ENCODE measurements at regions not wholly inside any gene's neighbourhood (a gene's known extent, or its start where the extent isn't known, plus 50 kb on each side); places are given as distances from the start of the nearest gene placed in this dataset.

DNA sequence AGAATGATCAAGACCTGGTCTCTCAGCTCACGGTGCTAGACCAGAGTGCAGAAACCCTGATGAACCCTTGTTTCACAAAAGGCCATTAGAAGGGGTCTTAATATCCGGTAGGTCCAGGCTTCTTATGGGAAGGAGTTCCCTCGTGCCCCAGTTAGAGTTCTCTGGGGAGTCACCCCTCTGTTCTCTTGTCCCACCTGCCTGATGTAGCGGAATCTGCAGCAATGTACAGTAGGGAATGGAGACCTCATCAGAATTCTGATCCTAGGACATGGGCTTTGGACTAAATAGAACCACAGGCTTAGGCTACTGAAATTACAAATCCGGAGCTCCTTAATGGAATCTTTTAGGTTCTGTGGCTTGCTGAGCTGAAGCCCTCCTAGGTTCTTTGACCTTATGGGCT lies 243.6 kb upstream of the IRX2 start:
- intact Hi-C loops (cut with micrococcal nuclease): no loop called here
- Mint-ChIP-seq H3K36me3 (ENCODE audit: low read depth) (no peaks in the 10 kb centered on the region), H3K27me3 (no peaks in the 10 kb centered on the region), H3K4me3 (no peak overlapping the region), H3K4me1 (ENCODE audit: low read depth) (no peaks in the 10 kb centered on the region), H3K9me3 (no peaks in the 10 kb centered on the region), H3K27ac (no peak overlapping the region)

DNA sequence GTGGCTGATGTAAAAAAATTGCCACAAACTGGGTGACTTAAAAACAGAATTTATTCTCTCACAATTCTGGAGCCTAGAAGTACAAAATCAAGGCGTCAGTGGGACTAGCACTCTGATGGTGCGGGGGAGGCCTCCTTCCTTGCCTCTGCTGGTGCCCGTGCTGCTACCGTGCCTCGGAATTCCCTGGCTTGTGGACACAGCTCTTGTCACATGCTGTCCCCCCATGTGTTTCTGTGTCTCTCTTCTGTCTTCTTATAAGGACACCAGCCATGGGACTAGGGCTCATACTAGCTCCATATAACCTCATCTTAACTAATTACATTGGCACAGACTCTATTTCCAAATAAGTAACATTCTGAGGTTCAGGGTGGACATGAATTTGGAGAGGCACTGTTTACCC lies 242.3 kb upstream of the IRX2 start:
- Mint-ChIP-seq H3K4me3 (no peak overlapping the region), H3K36me3 (ENCODE audit: low read depth) (no peaks in the 10 kb centered on the region), H3K27ac (no peak overlapping the region), H3K9me3 (no peaks in the 10 kb centered on the region), H3K4me1 (ENCODE audit: low read depth) (no peaks in the 10 kb centered on the region), H3K27me3 (no peaks in the 10 kb centered on the region)
- intact Hi-C loops (cut with micrococcal nuclease): no loop called here

DNA sequence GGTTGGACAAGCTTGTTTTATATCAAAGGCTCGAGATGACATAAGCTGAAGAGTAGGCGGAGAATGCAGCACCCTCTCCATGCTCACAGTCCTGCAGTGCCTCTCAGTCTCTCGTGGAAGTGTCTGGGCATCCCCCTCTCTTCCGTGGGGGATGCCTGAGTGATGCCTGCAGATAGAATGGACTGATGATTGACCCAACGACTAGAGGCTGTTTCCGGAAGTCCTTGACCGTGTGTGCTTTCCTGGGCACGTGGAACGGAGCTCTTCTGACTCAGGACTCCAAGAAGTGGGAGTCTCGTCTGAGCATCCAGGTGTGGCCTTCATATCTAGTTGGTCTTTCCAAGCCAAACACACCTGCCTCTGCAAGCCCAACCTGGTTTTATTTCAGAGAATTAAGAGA lies 241.8 kb upstream of the IRX2 start:
- H3K27ac Mint-ChIP-seq: no peak overlapping the region
- H3K36me3 Mint-ChIP-seq (ENCODE audit: low read depth): no peaks in the 10 kb centered on the region
- H3K27me3 Mint-ChIP-seq: no peaks in the 10 kb centered on the region
- H3K9me3 Mint-ChIP-seq: no peaks in the 10 kb centered on the region
- intact Hi-C loops (cut with micrococcal nuclease): no loop called here
- no peak overlapping the region for H3K4me3 Mint-ChIP-seq
- no peaks in the 10 kb centered on the region for H3K4me1 Mint-ChIP-seq (ENCODE audit: low read depth)

DNA sequence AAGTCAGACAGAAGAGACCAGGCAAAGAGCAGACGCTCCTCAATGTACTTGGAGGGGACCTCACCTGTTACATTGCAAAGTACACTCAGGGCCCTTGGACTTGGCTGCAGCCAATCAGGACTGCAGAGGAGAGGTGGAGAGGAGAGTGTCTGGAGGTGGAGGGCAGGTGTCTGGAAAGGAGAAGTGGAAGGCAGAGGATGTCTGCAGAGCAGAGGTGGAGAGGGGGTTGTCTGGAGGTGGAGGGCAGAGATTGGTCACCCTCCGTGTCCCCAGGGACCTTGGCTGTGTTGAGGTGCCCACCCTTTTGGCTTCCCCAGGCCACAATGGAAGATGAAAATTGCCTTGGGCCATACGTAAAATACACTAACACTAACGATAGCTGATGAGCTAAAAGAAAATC lies 241.3 kb upstream of the IRX2 start:
- no peaks in the 10 kb centered on the region for H3K9me3 Mint-ChIP-seq
- no peaks in the 10 kb centered on the region for H3K36me3 Mint-ChIP-seq (ENCODE audit: low read depth)
- no peak overlapping the region for H3K4me3 Mint-ChIP-seq
- H3K27me3 Mint-ChIP-seq: no peaks in the 10 kb centered on the region
- intact Hi-C loops (cut with micrococcal nuclease): no loop called here
- H3K4me1 Mint-ChIP-seq (ENCODE audit: low read depth): no peaks in the 10 kb centered on the region
- no peak overlapping the region for H3K27ac Mint-ChIP-seq

DNA sequence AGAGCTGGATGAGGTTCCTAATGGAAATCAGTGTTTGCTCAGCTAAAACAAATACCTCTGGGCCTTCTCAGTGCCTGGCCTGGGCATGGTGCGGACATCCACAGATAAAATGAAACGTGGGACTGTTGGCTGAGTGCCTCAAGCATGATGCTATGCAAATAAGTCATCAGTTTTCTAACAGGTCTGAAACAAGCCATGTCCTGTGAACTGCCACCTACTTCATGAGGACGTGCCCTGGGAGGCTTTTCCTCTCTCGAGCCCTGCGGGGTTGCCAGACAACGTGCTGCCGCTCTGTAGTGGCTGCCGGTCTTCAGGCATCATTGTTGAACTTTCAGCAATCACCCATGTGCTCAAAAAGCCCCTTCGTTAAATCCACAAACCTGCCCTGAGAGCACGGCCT lies 240.4 kb upstream of the IRX2 start:
- Mint-ChIP-seq H3K36me3 (ENCODE audit: low read depth) (no peaks in the 10 kb centered on the region), H3K27ac (no peak overlapping the region), H3K4me1 (ENCODE audit: low read depth) (no peaks in the 10 kb centered on the region), H3K27me3 (no peaks in the 10 kb centered on the region), H3K4me3 (no peak overlapping the region), H3K9me3 (no peaks in the 10 kb centered on the region)
- intact Hi-C loops (cut with micrococcal nuclease): no loop called here

DNA sequence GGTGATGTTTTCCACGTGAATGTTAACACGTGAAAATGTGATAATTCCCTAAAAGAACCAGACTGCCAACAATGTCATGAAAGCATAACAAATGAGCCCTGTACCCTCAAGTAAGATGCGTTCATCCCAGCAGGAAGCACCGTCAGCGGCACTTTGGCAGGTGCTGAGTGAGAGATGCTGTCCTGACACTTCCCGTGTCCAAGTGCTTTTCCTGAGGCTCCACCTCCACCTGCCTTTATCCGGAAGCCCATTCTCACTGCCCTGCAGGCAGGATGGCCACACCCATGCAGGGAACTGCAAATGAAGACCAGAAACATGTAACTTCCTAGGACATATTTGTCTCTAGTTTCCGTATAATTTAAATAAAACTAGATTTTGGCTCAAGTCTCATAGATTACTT lies 238.0 kb upstream of the IRX2 start:
- H3K27me3 Mint-ChIP-seq: no peaks in the 10 kb centered on the region
- no peaks in the 10 kb centered on the region for H3K4me1 Mint-ChIP-seq (ENCODE audit: low read depth)
- peaks cover 16% of the 10 kb centered on the region for H3K9me3 Mint-ChIP-seq
- intact Hi-C loops (cut with micrococcal nuclease): no loop called here
- H3K36me3 Mint-ChIP-seq (ENCODE audit: low read depth): no peaks in the 10 kb centered on the region
- H3K27ac Mint-ChIP-seq: no peak overlapping the region
- H3K4me3 Mint-ChIP-seq: no peak overlapping the region

DNA sequence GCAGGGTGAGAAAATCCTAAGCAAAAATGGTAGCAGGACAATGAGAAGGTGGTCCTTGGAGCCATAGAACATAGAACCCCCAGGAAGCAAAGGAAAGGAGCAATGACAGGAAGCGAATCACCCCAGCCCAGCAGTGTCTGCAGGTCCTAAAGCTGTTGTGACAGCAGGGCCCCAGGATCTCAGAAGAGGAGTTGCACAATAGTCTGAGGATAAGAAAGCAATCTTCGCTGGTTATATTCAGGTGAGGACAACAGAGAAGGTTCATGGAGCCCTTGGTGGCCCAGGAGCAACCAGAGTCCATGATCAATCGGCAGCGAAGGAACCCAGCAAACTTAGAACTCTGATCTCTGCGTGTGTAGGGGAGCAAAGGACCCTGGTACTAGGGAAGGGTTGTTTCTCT lies 234.8 kb upstream of the IRX2 start:
- intact Hi-C loops (cut with micrococcal nuclease): no loop called here
- Mint-ChIP-seq H3K27me3 (no peaks in the 10 kb centered on the region), H3K9me3 (peaks cover 41% of the 10 kb centered on the region), H3K36me3 (ENCODE audit: low read depth) (no peaks in the 10 kb centered on the region), H3K4me3 (no peak overlapping the region), H3K4me1 (ENCODE audit: low read depth) (no peaks in the 10 kb centered on the region), H3K27ac (no peak overlapping the region)

DNA sequence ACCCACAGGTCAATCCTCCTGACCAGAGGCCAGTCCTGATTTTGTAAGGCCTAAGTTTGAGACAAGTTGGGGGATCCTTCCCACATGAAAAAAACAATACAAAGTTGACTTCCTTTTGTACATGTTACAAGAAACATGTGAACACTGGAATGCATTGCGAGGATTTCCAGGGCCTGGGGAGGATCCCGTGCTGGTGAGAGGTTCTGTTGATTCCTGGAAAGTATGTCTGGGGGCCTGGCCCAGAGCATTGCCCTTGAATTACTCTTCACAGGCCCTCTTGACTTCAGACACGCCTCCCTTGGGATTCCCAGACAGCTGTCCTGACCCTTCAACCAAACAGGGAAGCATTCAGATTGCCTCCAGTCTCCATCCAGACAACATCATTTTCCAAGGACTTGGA lies 234.2 kb upstream of the IRX2 start:
- no peaks in the 10 kb centered on the region for H3K36me3 Mint-ChIP-seq (ENCODE audit: low read depth)
- no peak overlapping the region for H3K27ac Mint-ChIP-seq
- intact Hi-C loops (cut with micrococcal nuclease): no loop called here
- H3K27me3 Mint-ChIP-seq: no peaks in the 10 kb centered on the region
- H3K9me3 Mint-ChIP-seq: peaks cover 44% of the 10 kb centered on the region
- H3K4me3 Mint-ChIP-seq: no peak overlapping the region
- H3K4me1 Mint-ChIP-seq (ENCODE audit: low read depth): no peaks in the 10 kb centered on the region

DNA sequence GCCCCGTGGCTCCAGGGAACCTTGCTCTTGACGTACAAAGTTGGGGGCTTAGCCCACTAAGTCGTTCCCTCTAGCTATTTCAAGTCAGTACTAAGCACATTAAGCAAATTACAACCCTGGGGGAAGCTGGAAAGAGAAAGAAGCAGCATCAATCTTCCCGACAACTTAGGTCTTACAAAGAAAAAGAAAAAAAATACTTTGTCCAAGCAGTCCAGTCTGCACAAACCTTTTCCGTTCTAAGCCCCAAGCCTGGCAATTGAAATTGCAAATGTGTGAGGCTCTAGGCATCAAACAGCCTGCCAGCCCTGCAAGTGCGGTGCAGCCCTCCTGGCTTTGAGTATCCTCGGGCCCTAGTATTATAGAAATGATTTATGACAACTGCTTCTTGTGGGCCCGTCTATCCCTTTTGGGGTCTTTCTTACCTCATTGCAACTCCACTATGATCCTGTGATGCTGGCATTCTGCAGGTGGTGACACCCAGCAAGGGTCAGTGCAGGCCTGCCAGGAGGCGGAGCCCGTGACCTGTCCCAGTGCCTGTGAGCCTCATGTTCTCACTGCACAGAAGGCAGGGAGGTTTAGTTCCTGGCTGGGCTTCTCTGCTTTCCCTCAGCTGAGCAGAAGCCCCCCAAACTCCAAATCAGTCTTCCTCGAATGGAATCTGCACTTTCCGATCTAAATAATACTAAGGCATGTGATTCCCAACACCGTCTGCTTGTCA lies 232.3 kb upstream of the IRX2 start:
- no peaks in the 10 kb centered on the region for H3K4me1 Mint-ChIP-seq (ENCODE audit: low read depth)
- no peak overlapping the region for H3K4me3 Mint-ChIP-seq
- no peaks in the 10 kb centered on the region for H3K27me3 Mint-ChIP-seq

DNA sequence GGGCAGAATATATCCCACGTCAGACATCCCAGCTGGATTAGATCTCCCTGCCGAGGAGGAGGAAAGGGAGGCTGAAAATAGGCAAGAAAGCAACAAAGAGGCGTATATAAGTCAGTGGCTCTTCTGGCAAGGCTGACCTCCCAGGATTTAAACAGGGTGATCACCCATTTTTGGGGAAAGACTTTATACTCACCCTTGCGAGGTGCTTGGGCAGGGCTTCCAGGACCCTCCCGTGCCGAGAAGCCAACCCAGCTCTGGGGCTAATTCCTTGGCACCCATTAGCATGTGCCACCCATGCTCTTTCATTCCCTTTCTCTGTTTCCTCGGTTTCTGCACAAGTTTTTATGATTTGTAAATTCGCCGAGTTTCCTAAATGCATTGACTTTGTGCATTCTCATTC lies 230.2 kb upstream of the IRX2 start:
- no peak overlapping the region for H3K27ac Mint-ChIP-seq

More for the DNA sequence above, 232.3 kb upstream of the IRX2 start:
- H3K36me3 Mint-ChIP-seq (ENCODE audit: low read depth): no peaks in the 10 kb centered on the region
- peaks cover 45% of the 10 kb centered on the region for H3K9me3 Mint-ChIP-seq
- intact Hi-C loops (cut with micrococcal nuclease): no loop called here
- H3K27ac Mint-ChIP-seq: no peak overlapping the region

DNA sequence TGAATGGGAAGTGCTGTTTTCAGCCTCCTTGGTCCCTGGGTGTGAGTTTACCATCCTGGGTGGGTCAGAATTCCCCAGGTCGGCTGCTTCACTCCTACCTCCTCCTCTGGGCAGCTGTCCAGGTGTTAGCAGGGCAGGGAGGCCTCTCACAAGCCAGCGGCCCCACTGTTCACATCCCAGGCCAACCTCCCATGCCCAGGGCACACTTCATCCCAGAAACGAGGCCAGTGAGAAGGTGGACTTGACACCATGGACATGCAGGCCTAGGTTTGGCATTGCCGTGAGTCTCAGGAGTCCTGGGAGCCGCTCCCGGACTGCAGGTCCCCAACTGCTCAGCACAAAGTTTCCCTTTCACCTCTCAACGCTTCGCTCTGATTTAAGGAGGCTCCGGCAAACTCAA lies 229.6 kb upstream of the IRX2 start:
- Mint-ChIP-seq H3K9me3 (peaks cover 61% of the 10 kb centered on the region), H3K4me3 (no peak overlapping the region), H3K36me3 (ENCODE audit: low read depth) (no peaks in the 10 kb centered on the region), H3K4me1 (ENCODE audit: low read depth) (no peaks in the 10 kb centered on the region), H3K27ac (no peak overlapping the region), H3K27me3 (no peaks in the 10 kb centered on the region)
- intact Hi-C loops (cut with micrococcal nuclease): no loop called here

More for the DNA sequence above, 230.2 kb upstream of the IRX2 start:
- no peaks in the 10 kb centered on the region for H3K36me3 Mint-ChIP-seq (ENCODE audit: low read depth)
- H3K27me3 Mint-ChIP-seq: no peaks in the 10 kb centered on the region
- no peak overlapping the region for H3K4me3 Mint-ChIP-seq
- H3K4me1 Mint-ChIP-seq (ENCODE audit: low read depth): no peaks in the 10 kb centered on the region
- peaks cover 61% of the 10 kb centered on the region for H3K9me3 Mint-ChIP-seq
- intact Hi-C loops (cut with micrococcal nuclease): no loop called here

DNA sequence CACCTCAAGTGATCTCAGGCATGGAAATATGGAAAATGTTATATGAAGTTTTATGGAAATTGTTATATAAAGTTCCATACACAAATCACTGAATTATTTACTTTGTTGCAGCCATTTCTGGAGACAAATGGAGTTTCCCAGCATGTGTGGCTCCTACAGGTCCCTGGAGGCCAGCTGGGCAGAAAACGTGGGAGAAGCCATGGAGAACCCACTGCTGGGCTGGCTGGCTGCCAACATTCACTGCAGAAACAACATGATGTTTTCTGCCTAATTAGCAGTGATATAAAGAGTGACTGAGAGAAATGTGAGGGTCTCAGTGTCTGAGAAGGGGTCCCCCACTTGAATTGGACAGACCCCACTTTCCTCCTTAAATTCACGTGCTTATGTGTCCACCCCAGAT lies 208.8 kb upstream of the IRX2 start:
- Mint-ChIP-seq H3K4me3 (no peak overlapping the region), H3K27ac (no peak overlapping the region), H3K27me3 (no peaks in the 10 kb centered on the region), H3K4me1 (ENCODE audit: low read depth) (no peaks in the 10 kb centered on the region), H3K36me3 (ENCODE audit: low read depth) (no peaks in the 10 kb centered on the region), H3K9me3 (peaks cover 74% of the 10 kb centered on the region)
- intact Hi-C loops (cut with micrococcal nuclease): no loop called here

DNA sequence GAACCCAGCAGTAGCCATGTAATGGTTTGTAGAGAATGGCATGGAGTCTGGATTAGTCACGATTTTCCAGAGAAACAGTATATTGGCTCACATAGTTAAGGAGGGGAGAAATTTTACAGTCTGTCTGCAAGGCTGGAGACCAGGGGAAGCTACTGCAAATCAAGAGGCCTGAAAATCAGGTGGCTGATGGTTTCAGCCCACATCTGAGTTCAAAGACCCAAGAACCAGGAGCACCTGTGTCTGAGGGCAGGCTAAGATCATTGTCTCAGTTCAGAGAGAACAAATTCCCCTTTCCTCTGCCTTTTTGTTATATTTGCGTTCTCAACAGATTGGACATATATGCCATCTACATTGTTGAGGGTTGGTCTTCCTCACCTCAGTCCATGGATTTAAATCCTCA lies 207.5 kb upstream of the IRX2 start:
- H3K4me3 Mint-ChIP-seq: no peak overlapping the region
- no peak overlapping the region for H3K27ac Mint-ChIP-seq
- no peaks in the 10 kb centered on the region for H3K4me1 Mint-ChIP-seq (ENCODE audit: low read depth)
- no peaks in the 10 kb centered on the region for H3K27me3 Mint-ChIP-seq
- H3K9me3 Mint-ChIP-seq: peaks cover 75% of the 10 kb centered on the region
- intact Hi-C loops (cut with micrococcal nuclease): no loop called here
- no peaks in the 10 kb centered on the region for H3K36me3 Mint-ChIP-seq (ENCODE audit: low read depth)

DNA sequence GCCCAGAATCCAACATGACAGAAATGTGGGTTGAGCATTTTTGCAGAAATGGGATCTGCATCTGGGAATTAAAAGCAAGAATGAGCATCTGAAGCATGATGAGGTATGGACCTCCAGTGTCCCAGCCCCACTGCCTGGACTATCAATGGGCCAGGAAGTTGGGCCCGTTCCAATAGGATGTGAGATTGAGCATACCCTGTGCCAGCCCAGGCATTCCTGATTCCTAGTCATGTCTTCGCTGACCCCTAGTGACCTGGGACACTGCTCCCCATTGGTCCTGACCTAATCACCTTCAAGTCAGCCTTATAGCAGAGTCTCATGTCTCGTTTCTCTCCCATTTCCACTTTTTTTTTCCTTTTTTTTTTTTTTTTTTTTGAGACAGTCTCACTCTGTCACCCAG lies 197.4 kb upstream of the IRX2 start:
- Mint-ChIP-seq H3K27ac (no peak overlapping the region), H3K4me1 (ENCODE audit: low read depth) (no peaks in the 10 kb centered on the region), H3K4me3 (no peak overlapping the region), H3K9me3 (peaks cover 37% of the 10 kb centered on the region), H3K27me3 (no peaks in the 10 kb centered on the region), H3K36me3 (ENCODE audit: low read depth) (no peaks in the 10 kb centered on the region)
- intact Hi-C loops (cut with micrococcal nuclease): no loop called here

DNA sequence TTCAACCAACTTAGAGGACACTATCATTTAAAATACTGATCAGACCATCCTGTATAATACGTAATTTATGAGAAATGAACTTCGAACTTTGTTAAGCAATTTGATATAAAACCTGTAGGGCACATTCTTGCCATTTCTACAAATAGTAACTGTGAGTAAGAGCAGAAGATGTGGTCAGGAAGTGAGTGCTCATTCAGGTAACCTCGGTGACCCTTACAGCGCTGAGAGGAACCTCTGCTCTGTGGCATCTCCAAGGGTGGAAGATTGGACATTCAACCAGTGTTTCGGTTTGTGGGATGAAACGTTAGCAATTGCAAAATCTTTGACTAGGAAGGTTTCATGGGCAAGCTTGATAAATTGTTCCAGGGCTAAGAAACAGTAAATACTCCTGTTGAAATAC lies 194.8 kb upstream of the IRX2 start:
- Mint-ChIP-seq H3K27me3 (no peaks in the 10 kb centered on the region), H3K4me1 (ENCODE audit: low read depth) (no peaks in the 10 kb centered on the region), H3K27ac (no peak overlapping the region), H3K36me3 (ENCODE audit: low read depth) (no peaks in the 10 kb centered on the region), H3K4me3 (no peak overlapping the region), H3K9me3 (peaks cover 48% of the 10 kb centered on the region)
- intact Hi-C loops (cut with micrococcal nuclease): no loop called here
